Endothelial cell of umbilical vein (primary cell): ENCODE measurements at regions not wholly inside any gene's neighbourhood (a gene's known extent, or its start where the extent isn't known, plus 50 kb on each side); places are given as distances from the start of the nearest gene placed in this dataset.

Experiments
- BruUV-seq: library from RNA; stranded (reverse); fragments of 400-500 nt; replicated peaks from 2 replicates; lab custom pipeline; 2021; lab: Mats Ljungman, UMichigan
- CTCF ChIA-PET: fragments of 300-600, 350-600 bp; sonication (Branson Sonifier 250); formaldehyde crosslinking; loops from one replicate; lab custom pipeline; 2021; ENCODE audit warnings: antibody characterized with exemption, inconsistent platforms; lab: Charles Lee
- POLR2A ChIA-PET: fragments of 300-600, 350-600 bp; sonication (Branson Sonifier 250); formaldehyde crosslinking; loops from one replicate; lab custom pipeline; 2021; ENCODE audit warnings: antibody characterized with exemption, inconsistent platforms; lab: Charles Lee
- DNase-seq: peaks from one replicate; pipeline ENCODE4 v3.0.0-alpha.2; 2011; ENCODE audit warnings: low read depth, low spot score
- FAIRE-seq: peaks from 2 replicates; lab custom pipeline; 2011; peaks lifted over from hg19 to GRCh38; lab: Jason Lieb, UNC
- H2AFZ ChIP-seq: 2 replicates; pipeline ENCODE4 v1.6.0; 2012; ENCODE audit warnings: low read depth, low read length, control low read depth, inconsistent platforms
- H3K27ac ChIP-seq: 2 replicates; pipeline ENCODE4 v1.5.1; 2011; ENCODE audit warnings: low read depth, mild to moderate bottlenecking, control low read depth, low read length, moderate library complexity; ENCODE audit not compliant: insufficient read depth
- H3K27me3 ChIP-seq, 2 experiments: 2 replicates each; pipeline versions ENCODE4 v1.6.0 to v1.6.1; 2011; ENCODE audit warnings: low read length in 2 of 2, mixed read lengths in 1 of 2; ENCODE audit not compliant: control insufficient read depth in 2 of 2, insufficient read depth in 2 of 2
- H3K36me3 ChIP-seq, 2 experiments: 2 replicates in 1 of 2; 3 replicates in 1 of 2; pipeline ENCODE4 v1.5.1; 2011; ENCODE audit warnings: low read length in 2 of 2, mild to moderate bottlenecking in 1 of 2, moderate library complexity in 1 of 2; ENCODE audit not compliant: control insufficient read depth in 2 of 2, insufficient read depth in 2 of 2; ENCODE audit errors: extremely low read depth in 1 of 2
- H3K4me1 ChIP-seq: 3 replicates; pipeline ENCODE4 v1.5.1; 2011; ENCODE audit warnings: mild to moderate bottlenecking, low read length; ENCODE audit not compliant: control insufficient read depth, insufficient read depth; ENCODE audit errors: extremely low read depth
- H3K4me2 ChIP-seq: 2 replicates; pipeline ENCODE4 v1.6.1; 2011; ENCODE audit warnings: low read length, control low read depth, mixed read lengths; ENCODE audit not compliant: insufficient read depth
- H3K4me3 ChIP-seq, 3 experiments: fragments of 200-600 bp in 1 of 3; sonication (generic), shearing (Covaris generic) in 1 of 3; replicated peaks in 1 of 3; 2 replicates each; pipeline ENCODE4 v1.5.1; 2011 to 2016; ENCODE audit warnings: control low read depth in 3 of 3, low read length in 3 of 3, mild to moderate bottlenecking in 2 of 3, inconsistent platforms in 1 of 3, low read depth in 1 of 3, moderate library complexity in 1 of 3; ENCODE audit not compliant: insufficient read depth in 1 of 3
- H3K79me2 ChIP-seq: 2 replicates; pipeline ENCODE4 v1.6.0; 2012; ENCODE audit warnings: low read length, inconsistent platforms; ENCODE audit not compliant: control insufficient read depth, insufficient read depth
- H3K9ac ChIP-seq: replicated peaks from 2 replicates; pipeline ENCODE3; 2011; ENCODE audit warnings: low read length, control low read depth; ENCODE audit not compliant: insufficient read depth; ENCODE audit errors: extremely low read depth
- H3K9me1 ChIP-seq: replicated peaks from 3 replicates; pipeline ENCODE4 v1.6.0; 2011; ENCODE audit warnings: mild to moderate bottlenecking, low read length; ENCODE audit not compliant: control insufficient read depth, insufficient read depth; ENCODE audit errors: extremely low read depth
- H3K9me3 ChIP-seq: replicated peaks from 2 replicates; pipeline ENCODE4 v1.5.1; 2012; ENCODE audit warnings: low read length, inconsistent platforms; ENCODE audit not compliant: control insufficient read depth, insufficient read depth
- H4K20me1 ChIP-seq: replicated peaks from 2 replicates; pipeline ENCODE3; 2011; ENCODE audit warnings: mild to moderate bottlenecking, low read length; ENCODE audit not compliant: control insufficient read depth, insufficient read depth; ENCODE audit errors: extremely low read depth
- EZH2 ChIP-seq: IDR thresholded peaks from 2 replicates; pipeline ENCODE4 v1.6.1; 2012; ENCODE audit warnings: borderline replicate concordance, low read depth, mild to moderate bottlenecking, moderate library complexity, low read length, inconsistent platforms; ENCODE audit not compliant: severe bottlenecking
- FOS ChIP-seq: IDR thresholded peaks from 2 replicates; pipeline ENCODE4 v1.6.1; 2011; ENCODE audit warnings: mild to moderate bottlenecking, low read length, moderate library complexity, borderline replicate concordance; ENCODE audit not compliant: insufficient read depth
- GATA2 ChIP-seq: IDR thresholded peaks from 2 replicates; pipeline ENCODE4 v1.7.0; 2011; ENCODE audit warnings: low read depth, mild to moderate bottlenecking, moderate library complexity, mixed read lengths, low read length; ENCODE audit not compliant: insufficient read length, insufficient read depth
- JUN ChIP-seq: IDR thresholded peaks from 2 replicates; pipeline ENCODE4 v1.6.1; 2011; ENCODE audit warnings: borderline replicate concordance, low read depth; ENCODE audit not compliant: insufficient read length, insufficient read depth
- MYC ChIP-seq: IDR thresholded peaks from one replicate; pipeline ENCODE4 v1.6.1; 2011; ENCODE audit warnings: mild to moderate bottlenecking, low read depth, low read length
- POLR2A ChIP-seq: IDR thresholded peaks from 2 replicates; pipeline ENCODE4 v1.6.1; 2012; ENCODE audit warnings: low read depth, mild to moderate bottlenecking, control low read depth, low read length
- POLR2AphosphoS5 ChIP-seq: IDR thresholded peaks from 2 replicates; pipeline ENCODE4 v1.6.1; 2012; ENCODE audit warnings: low read depth, mild to moderate bottlenecking, control low read depth, low read length, moderate library complexity; ENCODE audit not compliant: insufficient read depth
- dilution Hi-C: fragments of 300-500 bp; cut with MboI; formaldehyde crosslinking; loops from one replicate; pipeline ENCODE4 v1.15.0; 2019; ENCODE audit warnings: low sequenced_read_pairs; ENCODE audit not compliant: extremely low pct_ligation_motif_present
- intact Hi-C: fragments of 100-400 bp; cut with micrococcal nuclease; formaldehyde crosslinking; loops from one replicate; pipeline ENCODE4 v1.10.0; 2022
- TF ChIP-seq, protein P1 (sequence below): IDR thresholded peaks from 2 replicates; pipeline ENCODE4 v1.6.1; 2011; ENCODE audit not compliant: insufficient read depth, insufficient read length
- TF ChIP-seq, protein P2 (sequence below), 2 donors: IDR thresholded peaks; 1 replicate in 1 of 2; 2 replicates in 1 of 2; pipeline ENCODE4 v1.5.1; 2011; ENCODE audit warnings: low read length in 2 of 2, mild to moderate bottlenecking in 2 of 2, moderate library complexity in 2 of 2, control low read depth in 1 of 2, inconsistent platforms in 1 of 2, low read depth in 1 of 2; ENCODE audit not compliant: insufficient read depth in 1 of 2; ENCODE audit errors: extremely low read depth in 1 of 2

DNA sequence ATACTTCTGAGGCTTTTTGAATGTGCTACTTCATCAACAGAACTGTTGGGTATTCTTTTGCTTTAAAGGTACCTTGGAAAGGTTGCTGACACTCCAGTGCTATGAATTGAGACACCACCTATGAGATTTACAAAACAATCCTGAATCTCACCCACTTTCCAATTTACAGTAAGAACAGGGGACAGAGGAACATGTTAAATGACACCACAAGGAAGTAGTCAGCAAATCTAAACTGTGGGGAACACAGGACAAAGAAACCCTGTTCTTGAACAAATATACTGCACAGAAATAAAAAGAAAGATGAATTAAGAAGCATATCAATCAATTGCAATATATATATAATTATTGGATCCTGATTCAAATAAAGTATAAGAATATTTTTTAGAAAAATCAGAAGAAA lies 216.7 kb upstream of the ARID1B start:
- ChIA-PET CTCF (no interaction called here), POLR2A (no interaction called here)
- Histone ChIP-seq H3K4me1 (no peaks in the 10 kb centered on the region), H2AFZ (no peak overlapping the region), H3K4me2 (no peak overlapping the region), H3K9me1 (no peaks in the 10 kb centered on the region), H3K9me3 (no peaks in the 10 kb centered on the region), H3K27ac (no peak overlapping the region), H3K9ac (no peak overlapping the region), H3K36me3 (no peaks in the 10 kb centered on the region), H3K79me2 (no peaks in the 10 kb centered on the region), H4K20me1 (no peaks in the 10 kb centered on the region), H3K4me3 (no peak overlapping the region), H3K27me3 (no peaks in the 10 kb centered on the region)
- dilution Hi-C loops (no loop called here), intact Hi-C loops (loop anchor here (5.0 to 10.0 kb wide), 5 partner anchors 314 to 1188 kb away; no protein-coding TSS in a partner anchor)
- BruUV-seq, result no TSS peak
- no peak for FAIRE-seq
- TF ChIP-seq FOS, result no peak
- TF ChIP-seq POLR2A, result no peak
- TF ChIP-seq POLR2AphosphoS5, result no peak
- TF ChIP-seq, protein P1, sequence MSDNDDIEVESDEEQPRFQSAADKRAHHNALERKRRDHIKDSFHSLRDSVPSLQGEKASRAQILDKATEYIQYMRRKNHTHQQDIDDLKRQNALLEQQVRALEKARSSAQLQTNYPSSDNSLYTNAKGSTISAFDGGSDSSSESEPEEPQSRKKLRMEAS, result no peak
- TF ChIP-seq MYC, result no peak
- TF ChIP-seq GATA2, result no peak
- TF ChIP-seq EZH2, result no peak
- TF ChIP-seq, protein P2, sequence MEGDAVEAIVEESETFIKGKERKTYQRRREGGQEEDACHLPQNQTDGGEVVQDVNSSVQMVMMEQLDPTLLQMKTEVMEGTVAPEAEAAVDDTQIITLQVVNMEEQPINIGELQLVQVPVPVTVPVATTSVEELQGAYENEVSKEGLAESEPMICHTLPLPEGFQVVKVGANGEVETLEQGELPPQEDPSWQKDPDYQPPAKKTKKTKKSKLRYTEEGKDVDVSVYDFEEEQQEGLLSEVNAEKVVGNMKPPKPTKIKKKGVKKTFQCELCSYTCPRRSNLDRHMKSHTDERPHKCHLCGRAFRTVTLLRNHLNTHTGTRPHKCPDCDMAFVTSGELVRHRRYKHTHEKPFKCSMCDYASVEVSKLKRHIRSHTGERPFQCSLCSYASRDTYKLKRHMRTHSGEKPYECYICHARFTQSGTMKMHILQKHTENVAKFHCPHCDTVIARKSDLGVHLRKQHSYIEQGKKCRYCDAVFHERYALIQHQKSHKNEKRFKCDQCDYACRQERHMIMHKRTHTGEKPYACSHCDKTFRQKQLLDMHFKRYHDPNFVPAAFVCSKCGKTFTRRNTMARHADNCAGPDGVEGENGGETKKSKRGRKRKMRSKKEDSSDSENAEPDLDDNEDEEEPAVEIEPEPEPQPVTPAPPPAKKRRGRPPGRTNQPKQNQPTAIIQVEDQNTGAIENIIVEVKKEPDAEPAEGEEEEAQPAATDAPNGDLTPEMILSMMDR (IDR thresholded peaks at IDR 0.05; ENCODE audit: extremely low read depth in 1 of 2, insufficient read depth in 1 of 2, low read depth in 1 of 2, low read length in 2 of 2), result no peak
- TF ChIP-seq JUN, result no peak
- no peak for DNase-seq
